NB4 (cell line): ENCODE measurements at regions not wholly inside any gene's neighbourhood (a gene's known extent, or its start where the extent isn't known, plus 50 kb on each side); places are given as distances from the start of the nearest gene placed in this dataset.

ENCODE experiments used
- DNase-seq: peaks from one replicate; pipeline ENCODE4 v3.0.0; 2010; ENCODE audit warnings: low read depth
- H3K4me3 ChIP-seq: one replicate; pipeline ENCODE4 v1.5.1; 2011; ENCODE audit warnings: mild to moderate bottlenecking, low read depth, low read length, moderate library complexity
- MYC ChIP-seq: IDR thresholded peaks from 2 replicates; pipeline ENCODE4 v1.6.1; 2011; ENCODE audit warnings: low read depth, low read length
- POLR2A ChIP-seq: IDR thresholded peaks from 2 replicates; pipeline ENCODE4 v1.6.1; 2011; ENCODE audit warnings: mild to moderate bottlenecking; ENCODE audit not compliant: insufficient read length; ENCODE audit errors: extremely low read depth
- TF ChIP-seq, protein P1 (sequence below): IDR thresholded peaks from one replicate; pipeline ENCODE4 v1.5.1; 2012; ENCODE audit warnings: low read depth, low read length
- TF ChIP-seq, protein P2 (sequence below): IDR thresholded peaks from 2 replicates; pipeline ENCODE4 v1.6.1; 2011; ENCODE audit warnings: low read depth, low read length

DNA sequence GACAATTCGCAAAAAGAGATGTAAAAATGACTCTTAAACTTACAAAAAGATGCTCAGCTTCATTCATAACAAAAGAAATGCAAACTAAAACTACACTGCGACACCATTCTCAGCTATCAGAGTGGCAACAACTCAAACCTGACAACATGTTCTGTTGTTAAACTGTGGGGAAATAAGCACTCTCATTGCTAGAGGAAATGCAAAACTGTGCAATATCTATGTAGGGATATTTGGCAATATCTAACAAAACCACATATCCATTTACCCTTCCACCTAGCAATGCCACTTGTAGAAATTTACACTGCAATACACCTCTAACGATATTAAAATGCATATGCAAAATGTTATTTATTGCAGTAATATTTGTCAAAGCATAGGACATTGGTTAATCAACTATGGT is 78.3 kb upstream of the EGFL6 start:
- peak; percentile 65 for DNase-seq
- H3K4me3 ChIP-seq, result no peak overlapping the region
- TF ChIP-seq, protein P1, sequence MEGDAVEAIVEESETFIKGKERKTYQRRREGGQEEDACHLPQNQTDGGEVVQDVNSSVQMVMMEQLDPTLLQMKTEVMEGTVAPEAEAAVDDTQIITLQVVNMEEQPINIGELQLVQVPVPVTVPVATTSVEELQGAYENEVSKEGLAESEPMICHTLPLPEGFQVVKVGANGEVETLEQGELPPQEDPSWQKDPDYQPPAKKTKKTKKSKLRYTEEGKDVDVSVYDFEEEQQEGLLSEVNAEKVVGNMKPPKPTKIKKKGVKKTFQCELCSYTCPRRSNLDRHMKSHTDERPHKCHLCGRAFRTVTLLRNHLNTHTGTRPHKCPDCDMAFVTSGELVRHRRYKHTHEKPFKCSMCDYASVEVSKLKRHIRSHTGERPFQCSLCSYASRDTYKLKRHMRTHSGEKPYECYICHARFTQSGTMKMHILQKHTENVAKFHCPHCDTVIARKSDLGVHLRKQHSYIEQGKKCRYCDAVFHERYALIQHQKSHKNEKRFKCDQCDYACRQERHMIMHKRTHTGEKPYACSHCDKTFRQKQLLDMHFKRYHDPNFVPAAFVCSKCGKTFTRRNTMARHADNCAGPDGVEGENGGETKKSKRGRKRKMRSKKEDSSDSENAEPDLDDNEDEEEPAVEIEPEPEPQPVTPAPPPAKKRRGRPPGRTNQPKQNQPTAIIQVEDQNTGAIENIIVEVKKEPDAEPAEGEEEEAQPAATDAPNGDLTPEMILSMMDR, result no peak
- TF ChIP-seq MYC (no peak), POLR2A (no peak)
- TF ChIP-seq, protein P2, sequence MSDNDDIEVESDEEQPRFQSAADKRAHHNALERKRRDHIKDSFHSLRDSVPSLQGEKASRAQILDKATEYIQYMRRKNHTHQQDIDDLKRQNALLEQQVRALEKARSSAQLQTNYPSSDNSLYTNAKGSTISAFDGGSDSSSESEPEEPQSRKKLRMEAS, result no peak

DNA sequence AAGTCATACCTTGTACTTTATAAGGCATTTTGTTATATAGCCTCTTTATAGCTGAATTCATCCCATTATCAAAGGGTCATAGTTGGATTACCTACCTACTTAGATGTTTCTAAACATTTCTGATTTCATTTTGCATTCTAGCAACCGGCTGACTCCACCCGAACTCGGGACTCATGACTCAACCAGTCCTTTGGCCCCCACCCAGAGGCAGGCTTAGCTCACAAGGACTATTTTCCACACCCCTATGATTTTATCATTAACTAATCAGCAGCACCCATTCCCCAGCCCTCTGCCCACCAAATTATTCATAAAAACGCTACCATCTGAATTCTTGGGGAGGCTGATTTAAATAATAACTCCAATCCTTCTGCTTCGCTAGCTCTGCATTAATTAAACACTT is 79.9 kb upstream of the EGFL6 start:
- TF ChIP-seq, protein P1, result no peak
- TF ChIP-seq POLR2A, result no peak
- TF ChIP-seq MYC, result no peak
- no peak for DNase-seq
- H3K4me3 ChIP-seq, result no peak overlapping the region

DNA sequence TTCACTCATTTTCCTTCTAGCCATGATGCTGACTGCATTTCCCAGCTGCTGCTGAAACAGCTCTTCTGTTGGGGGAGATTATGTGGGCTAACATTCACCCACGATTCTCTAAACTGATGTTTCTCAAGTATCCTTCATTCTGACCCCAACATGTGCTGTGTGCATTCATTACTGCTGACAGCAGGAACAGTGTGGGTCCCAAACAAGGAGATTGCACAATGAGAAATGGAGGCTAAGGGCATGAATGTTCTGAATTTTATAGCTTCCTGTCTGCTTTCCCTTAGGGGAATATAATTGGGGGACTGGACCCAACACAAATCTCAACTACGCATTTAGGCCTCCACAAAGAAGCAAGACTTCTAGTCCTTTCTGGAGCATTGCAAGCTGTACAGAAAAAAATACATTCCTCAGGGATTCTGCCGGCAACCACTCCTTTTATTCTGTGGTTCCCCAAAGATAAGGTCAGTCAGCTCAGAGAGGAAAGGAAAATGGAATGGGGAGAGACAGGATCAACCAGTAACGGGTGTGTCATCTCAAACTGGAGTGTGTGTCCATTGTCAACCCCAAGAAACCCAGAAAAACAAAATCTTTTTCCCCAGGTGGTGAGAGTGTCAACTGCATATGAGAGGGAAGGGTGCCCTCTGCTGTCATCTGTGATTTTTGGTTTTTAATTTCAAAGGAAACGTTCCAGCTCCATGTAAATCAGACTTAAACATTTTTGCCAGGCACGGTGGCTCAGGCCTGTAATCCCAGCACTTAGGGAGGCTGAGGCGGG is 81.5 kb upstream of the EGFL6 start:
- TF ChIP-seq, protein P1, result peak; percentile 32
- no peak for TF ChIP-seq POLR2A
- TF ChIP-seq, protein P2, result peak; percentile 81
- peak; percentile 66 for TF ChIP-seq MYC
- peak; percentile 78 for DNase-seq
- no peak overlapping the region for H3K4me3 ChIP-seq

DNA sequence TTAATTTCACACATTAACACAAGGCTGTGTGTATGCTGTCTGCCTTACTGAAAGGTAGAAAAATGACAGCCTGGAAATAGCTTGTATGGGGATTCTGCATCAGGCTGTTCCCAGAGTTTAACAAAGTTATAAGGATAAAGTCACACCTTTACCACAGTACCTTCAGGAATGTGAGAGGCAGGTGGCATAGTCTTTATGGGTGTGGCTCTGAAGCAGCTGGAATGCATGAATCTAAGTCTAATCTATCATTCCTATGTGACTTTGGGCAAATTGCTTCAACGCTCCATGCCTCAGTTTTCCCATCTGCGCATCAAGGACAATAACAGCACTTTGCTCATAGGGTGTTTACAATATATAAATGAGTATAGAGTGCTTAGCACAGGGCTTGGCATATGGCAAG is 84.2 kb upstream of the EGFL6 start:
- DNase-seq, result no peak
- H3K4me3 ChIP-seq, result no peak overlapping the region
- TF ChIP-seq, protein P1, result no peak
- no peak for TF ChIP-seq MYC
- TF ChIP-seq POLR2A, result no peak
- TF ChIP-seq, protein P2, result no peak

DNA sequence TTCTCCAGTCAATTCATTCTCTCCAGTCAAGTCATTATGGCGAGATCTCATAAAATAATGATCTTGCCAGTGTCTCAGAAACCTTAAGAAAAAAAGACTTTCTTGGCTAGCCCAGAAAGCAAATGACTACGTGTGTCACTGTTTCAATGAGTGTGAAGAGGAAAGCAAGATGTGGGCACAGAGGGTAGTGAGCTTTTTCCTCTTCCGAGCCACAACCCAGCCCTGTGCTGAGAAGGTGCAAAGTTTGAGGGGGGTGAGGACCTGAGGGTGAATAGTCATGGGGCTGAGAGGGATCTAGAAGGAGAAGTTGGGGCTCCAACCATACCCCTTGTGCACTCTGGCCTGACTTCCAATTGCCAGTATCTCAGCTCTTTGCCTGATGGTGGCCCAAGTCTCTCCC is 85.6 kb upstream of the EGFL6 start:
- H3K4me3 ChIP-seq, result no peak overlapping the region
- DNase-seq, result no peak
- TF ChIP-seq MYC (no peak), POLR2A (no peak)
- TF ChIP-seq, protein P2, result no peak
- TF ChIP-seq, protein P1, result no peak
